Stomach (tissue), 4 donors: ENCODE measurements at regions not wholly inside any gene's neighbourhood (a gene's known extent, or its start where the extent isn't known, plus 50 kb on each side); places are given as distances from the start of the nearest gene placed in this dataset.
"Not testable (repeated sequence)": the region's sequence is repeated elsewhere in the genome, so short reads cannot be mapped to it uniquely, and the experiment has no call there.

Source experiments
- CTCF ChIP-seq, 7 experiments: fragments of 450-650 bp in 4 of 7; fragments of 200-600 bp in 3 of 7; sonication (generic) in 3 of 7; IDR thresholded peaks; one replicate each; pipeline ENCODE4 v1.5.1; 2016 to 2019; ENCODE audit warnings: antibody characterized with exemption in 7 of 7, control low read depth in 2 of 7, mild to moderate bottlenecking in 1 of 7
- EP300 ChIP-seq: sonication (generic); formaldehyde crosslinking; IDR thresholded peaks from one replicate; pipeline ENCODE4 v1.6.1; 2017; ENCODE audit warnings: antibody characterized with exemption
- POLR2A ChIP-seq, 4 donors: fragments of 450-650 bp; IDR thresholded peaks; one replicate each; pipeline ENCODE4 v1.6.1; 2016; ENCODE audit warnings: antibody characterized with exemption in 4 of 4, control low read depth in 2 of 4, mild to moderate bottlenecking in 1 of 4, moderate library complexity in 1 of 4
- POLR2AphosphoS5 ChIP-seq, 3 donors: sonication (generic); formaldehyde crosslinking; IDR thresholded peaks; one replicate each; pipeline ENCODE4 v1.6.1; 2016; ENCODE audit warnings: antibody characterized with exemption in 3 of 3

GRCh38 chr18:39227769-39228168, 1662.2 kb upstream of the CELF4 start:
- not testable (repeated sequence) for TF ChIP-seq CTCF (IDR thresholded peaks at IDR 0.05); POLR2A (IDR thresholded peaks at IDR 0.05); POLR2AphosphoS5 (IDR thresholded peaks at IDR 0.05); EP300
